GM19372 (cell line): ENCODE measurements at regions not wholly inside any gene's neighbourhood (a gene's known extent, or its start where the extent isn't known, plus 50 kb on each side); places are given as distances from the start of the nearest gene placed in this dataset.

Experiments
- ATAC-seq: cut with Tn5 transposase; IDR thresholded peaks from one replicate; pipeline ENCODE4 v1.9.1; 2021; ENCODE audit warnings: mild to moderate bottlenecking, low read depth, moderate library complexity; ENCODE audit not compliant: unreplicated experiment

DNA sequence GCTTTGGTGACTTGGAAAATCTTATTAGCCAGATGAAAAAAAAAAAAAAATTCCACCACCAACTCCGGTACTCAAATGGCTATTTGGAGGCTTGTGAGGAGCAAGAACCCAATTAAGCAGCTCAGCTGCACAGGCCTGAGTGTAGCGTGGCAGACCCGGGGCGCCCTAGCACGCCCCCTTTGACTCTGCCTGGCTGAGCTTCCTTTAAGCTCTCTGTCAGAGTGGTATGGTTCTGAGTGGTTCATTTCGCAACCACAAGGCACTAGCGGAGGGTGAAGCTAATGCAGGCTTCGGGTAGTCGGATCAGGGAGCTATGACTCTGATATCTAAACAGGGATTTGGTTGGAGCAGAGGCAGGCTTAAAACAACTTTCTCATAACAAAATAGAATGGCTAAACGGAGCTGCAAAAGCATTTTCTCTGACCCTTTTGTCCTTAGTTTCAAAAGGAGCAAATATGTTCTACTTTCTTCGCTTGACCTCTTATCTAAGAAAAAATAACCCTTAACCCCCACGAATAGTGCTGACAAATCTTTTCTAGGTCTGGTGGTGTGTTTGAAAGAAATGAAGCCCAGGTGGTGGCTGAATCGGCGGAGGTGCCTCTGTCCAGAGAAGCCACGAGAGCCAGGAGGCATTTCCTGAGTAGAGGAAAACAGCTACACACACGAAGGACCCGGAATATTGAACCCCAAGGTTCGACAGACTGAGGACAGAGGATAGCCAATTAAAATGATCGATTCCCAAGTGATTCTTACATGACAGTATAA, 285.4 kb upstream of the GLI3 start:
- ATAC-seq, result no peak

DNA sequence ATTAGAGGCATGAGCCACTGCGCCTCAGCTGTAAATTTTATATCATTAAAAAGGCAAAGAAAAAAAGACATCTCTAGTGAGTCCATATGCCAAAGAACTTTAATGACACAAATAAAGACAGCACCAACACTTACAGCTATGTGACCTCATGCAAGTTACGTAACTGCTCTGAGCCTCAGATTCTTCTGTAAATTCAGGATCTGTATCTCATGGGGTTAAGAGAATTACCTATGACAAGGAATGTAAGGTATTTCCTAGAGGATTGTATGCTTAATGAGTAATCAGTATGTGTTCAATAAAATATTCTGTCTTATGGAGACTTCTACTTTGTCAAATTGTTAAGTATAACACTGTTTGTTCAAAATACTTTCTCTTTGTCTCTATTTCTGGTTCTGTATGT, 274.0 kb upstream of the GLI3 start:
- ATAC-seq, result no peak

GRCh38 chr7:42506097-42506496, 269.1 kb upstream of the GLI3 start:
- ATAC-seq, result no peak

DNA sequence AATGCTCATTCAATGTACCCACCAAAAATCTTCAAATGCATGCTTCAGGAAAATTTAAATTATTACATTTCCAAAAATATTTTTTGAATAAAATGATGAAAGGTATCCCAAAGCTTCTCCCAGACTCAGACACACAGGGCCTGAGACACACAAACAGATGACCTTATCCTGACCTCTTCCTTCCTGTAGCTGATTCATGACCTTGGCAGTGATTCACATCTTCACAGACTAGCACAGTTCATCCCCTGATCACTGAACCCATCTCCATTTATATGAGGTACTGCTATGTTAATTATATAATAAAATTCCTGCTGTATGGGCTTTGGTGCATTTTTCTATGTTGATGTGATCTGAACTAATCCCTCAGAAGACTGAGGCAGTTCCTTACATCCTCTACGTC, 265.0 kb upstream of the GLI3 start:
- no peak for ATAC-seq

DNA sequence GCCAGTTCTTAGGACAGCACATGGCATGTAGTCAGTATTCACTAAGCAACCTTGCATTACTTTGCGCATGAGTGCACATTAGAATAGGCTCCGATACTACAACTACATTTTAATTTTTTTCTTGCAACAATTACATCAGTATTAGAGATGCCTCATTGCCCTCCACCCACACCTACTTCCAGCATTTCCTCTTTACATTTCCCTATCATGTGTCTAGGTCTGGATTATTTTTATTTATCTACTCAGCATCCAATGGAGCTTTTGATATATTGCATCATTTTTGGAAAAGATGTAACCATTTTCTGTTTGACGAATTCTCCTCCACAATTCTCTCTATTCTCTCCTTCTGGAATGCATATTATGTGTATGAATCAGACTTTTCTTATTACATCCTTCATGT, 258.2 kb upstream of the GLI3 start:
- ATAC-seq, result no peak

GRCh38 chr7:42494736-42495135, 257.7 kb upstream of the GLI3 start:
- no peak for ATAC-seq

DNA sequence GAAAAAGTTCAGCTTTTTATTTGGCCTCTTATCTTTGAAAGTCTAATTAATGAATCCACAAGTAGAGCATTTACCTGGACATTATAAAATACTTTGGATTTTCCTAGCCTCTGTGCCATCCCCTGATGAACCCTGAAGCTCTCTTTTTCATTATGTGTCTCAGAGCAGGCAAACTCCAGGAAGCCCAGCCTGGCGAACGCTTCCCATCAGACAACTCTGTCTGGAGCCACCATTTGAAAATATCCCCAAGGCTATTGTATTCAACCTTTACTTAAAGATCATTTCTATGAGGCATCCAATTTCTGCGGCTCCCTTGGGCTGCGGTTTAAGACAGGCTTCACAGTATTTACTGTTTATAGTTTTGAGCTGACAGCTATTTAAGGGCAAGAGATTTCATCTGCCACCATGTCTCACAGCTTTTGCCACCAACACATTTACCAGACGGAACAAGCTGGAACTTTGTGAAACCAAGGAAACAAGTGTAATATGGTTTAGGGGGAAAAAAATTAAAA, 257.2 kb upstream of the GLI3 start:
- ATAC-seq, result no peak

- ATAC-seq, result no peak
Measured at GRCh38 chr7:42493436-42494198, 256.6 kb upstream of the GLI3 start.

DNA sequence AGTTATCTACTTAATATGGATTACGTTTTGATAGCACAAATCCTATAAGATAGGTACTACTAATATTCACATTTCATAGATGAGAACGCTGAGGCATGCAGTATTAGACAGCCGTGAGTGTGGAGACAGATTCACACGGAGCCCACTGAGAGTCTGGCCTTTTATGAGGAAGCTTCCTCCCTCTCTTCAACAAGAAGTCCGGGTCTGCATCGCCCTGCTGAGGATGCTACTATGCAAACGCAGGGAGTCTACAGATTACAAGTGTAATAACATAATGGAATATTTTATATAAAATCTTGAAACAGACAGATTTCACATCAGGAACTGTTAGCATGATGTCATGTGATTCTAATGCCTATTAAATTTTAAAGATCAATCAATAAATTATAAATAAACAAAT, 255.9 kb upstream of the GLI3 start:
- ATAC-seq, result no peak

DNA sequence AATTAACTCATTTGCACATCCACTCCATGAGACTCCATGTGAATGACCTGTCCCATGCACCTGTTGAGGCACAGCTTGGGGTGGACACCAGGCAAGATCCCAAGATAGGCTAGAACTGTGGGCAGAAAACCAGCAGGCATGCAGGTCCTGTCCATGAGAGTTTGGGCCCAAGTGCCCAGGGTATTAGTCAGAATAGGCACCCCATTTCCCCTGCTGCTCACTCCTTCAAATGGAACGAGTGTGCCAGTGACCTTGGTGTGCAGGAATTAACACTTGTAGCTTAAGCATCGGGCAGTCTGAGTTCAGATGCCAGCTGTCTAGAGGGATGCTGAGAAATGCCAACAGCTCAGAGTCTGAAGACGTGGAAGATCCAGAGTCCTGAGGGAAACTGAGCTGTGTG, 254.1 kb upstream of the GLI3 start:
- ATAC-seq, result no peak

DNA sequence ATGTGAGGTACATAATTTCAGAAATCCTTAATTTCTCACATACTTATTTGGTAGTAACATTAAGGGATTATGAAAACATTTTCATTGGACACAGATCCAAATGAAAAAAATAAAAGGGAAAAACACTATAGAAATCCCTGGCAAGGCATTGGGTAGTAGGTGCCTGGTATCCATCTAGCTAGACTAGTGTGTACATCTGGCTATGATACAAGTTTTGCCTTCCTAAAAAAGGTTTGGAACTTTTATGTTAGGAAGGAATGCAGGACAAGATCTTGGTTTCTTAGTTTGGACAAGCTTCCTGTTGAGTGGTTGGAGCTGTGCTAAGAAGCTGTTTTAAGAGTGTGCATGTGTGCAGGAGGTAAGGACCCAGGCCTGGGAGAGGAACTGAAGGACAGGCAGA, 252.3 kb upstream of the GLI3 start:
- ATAC-seq, result no peak

GRCh38 chr7:42485301-42485766, 248.3 kb upstream of the GLI3 start:
- ATAC-seq, result no peak

DNA sequence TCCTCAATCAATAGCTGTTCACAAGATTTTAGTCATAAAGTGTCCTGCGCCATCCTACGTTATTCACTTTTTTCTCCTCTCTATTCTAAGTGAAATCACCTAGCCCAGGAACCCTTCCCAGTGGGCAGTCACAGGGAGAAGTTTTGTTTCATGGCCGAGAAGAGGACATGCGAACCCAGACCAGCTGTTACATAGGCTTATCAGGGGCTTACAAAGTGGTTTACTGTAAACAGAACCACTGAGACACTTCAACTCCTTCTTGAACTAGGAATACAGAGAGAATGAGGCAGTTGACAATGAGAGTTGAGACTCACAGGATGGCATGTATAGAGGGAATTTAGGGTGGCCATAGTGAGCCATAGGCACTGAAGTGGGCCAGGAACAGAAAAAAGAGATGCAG, 246.9 kb upstream of the GLI3 start:
- no peak for ATAC-seq

- no peak for ATAC-seq
Measured at GRCh38 chr7:42479816-42480633, 243.0 kb upstream of the GLI3 start.

GRCh38 chr7:42479452-42479815, 242.4 kb upstream of the GLI3 start:
- no peak for ATAC-seq

- ATAC-seq, result no peak
Measured at GRCh38 chr7:42478717-42479116, 241.7 kb upstream of the GLI3 start.

DNA sequence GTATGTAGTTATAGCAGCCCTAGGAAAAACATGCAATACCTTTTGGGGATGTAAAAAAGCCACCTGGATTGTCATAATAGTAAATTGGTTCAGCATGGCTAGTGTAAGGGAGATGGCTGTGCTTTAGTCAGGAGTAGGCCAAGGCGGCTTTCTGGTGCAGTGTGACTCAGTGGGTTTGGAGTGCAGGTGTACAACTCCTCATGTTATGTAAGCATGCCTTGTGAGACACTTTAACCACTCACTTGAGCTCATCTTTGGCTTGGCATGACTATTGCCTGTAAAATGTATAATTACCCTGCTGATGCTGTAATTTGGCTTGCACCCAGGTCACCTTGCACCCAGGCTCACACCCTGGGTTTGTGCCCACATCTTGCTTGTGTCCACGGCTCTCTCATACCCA, 239.2 kb upstream of the GLI3 start:
- ATAC-seq, result no peak

- ATAC-seq, result no peak
Measured at GRCh38 chr7:42475082-42475481, 238.1 kb upstream of the GLI3 start.

GRCh38 chr7:42473099-42473498, 236.1 kb upstream of the GLI3 start:
- ATAC-seq, result no peak

GRCh38 chr7:42471573-42472174, 234.7 kb upstream of the GLI3 start:
- ATAC-seq, result no peak

- no peak for ATAC-seq
Measured at GRCh38 chr7:42469341-42469740, 232.3 kb upstream of the GLI3 start.
